Esophagus muscularis mucosa (tissue), 4 donors: ENCODE measurements at regions not wholly inside any gene's neighbourhood (a gene's known extent, or its start where the extent isn't known, plus 50 kb on each side); places are given as distances from the start of the nearest gene placed in this dataset.

Source experiments
- CTCF ChIP-seq, 3 experiments: fragments of 200-600 bp in 2 of 3; fragments of 450-650 bp in 1 of 3; sonication (generic) in 2 of 3; IDR thresholded peaks; one replicate each; pipeline ENCODE4 v1.5.1; 2017 to 2019; ENCODE audit warnings: antibody characterized with exemption in 3 of 3, mild to moderate bottlenecking in 2 of 3, moderate library complexity in 1 of 3
- EP300 ChIP-seq: sonication (generic); formaldehyde crosslinking; IDR thresholded peaks from one replicate; pipeline ENCODE4 v1.6.1; 2017; ENCODE audit warnings: antibody characterized with exemption
- POLR2A ChIP-seq: fragments of 450-650 bp; IDR thresholded peaks from one replicate; pipeline ENCODE4 v1.6.1; 2017; ENCODE audit warnings: antibody characterized with exemption, moderate library complexity, mild to moderate bottlenecking, low read depth
- POLR2AphosphoS5 ChIP-seq, 2 donors: sonication (generic); formaldehyde crosslinking; IDR thresholded peaks; one replicate each; pipeline ENCODE4 v1.6.1; 2017; ENCODE audit warnings: antibody characterized with exemption in 2 of 2

DNA sequence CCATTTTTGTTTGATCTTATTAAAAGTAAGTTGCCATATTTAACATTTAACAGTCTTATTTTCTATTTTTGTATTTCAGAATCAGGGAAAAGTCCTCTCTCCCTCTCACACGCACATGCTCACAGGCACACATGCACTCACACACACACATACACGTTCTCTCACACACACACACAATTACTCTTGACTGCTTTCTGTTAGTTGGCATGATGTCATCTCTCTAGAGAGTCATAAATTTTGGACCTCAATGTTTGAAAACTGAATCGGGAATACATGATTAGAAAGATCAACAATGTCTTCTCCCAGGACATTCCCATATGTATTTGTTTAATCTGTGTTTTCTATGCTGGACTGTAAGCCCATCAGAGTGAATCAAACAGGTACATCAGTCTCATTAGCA is 165.7 kb upstream of the AHR start:
- no peak for TF ChIP-seq CTCF (IDR thresholded peaks at IDR 0.05)
- TF ChIP-seq POLR2A, result no peak
- TF ChIP-seq EP300, result no peak
- no peak for TF ChIP-seq POLR2AphosphoS5 (IDR thresholded peaks at IDR 0.05)
